Smooth muscle cell (in vitro differentiated cells): ENCODE measurements at regions not wholly inside any gene's neighbourhood (a gene's known extent, or its start where the extent isn't known, plus 50 kb on each side); places are given as distances from the start of the nearest gene placed in this dataset.

Source experiments
- DNase-seq: peaks from one replicate; lab custom pipeline; 2025; ENCODE audit not compliant: unreplicated experiment; lab: John Stamatoyannopoulos, UW
- H2AFZ ChIP-seq: fragments of 200-600 bp; sonication (generic); 2 replicates; pipeline ENCODE4 v1.6.0; 2016; ENCODE audit warnings: antibody characterized with exemption, low read depth, mild to moderate bottlenecking
- H3F3A ChIP-seq: fragments of 200-600 bp; sonication (generic); 2 replicates; pipeline ENCODE4 v1.6.0; 2017; ENCODE audit warnings: antibody characterized with exemption, low read depth
- H3K27ac ChIP-seq: fragments of 200-600 bp; sonication (generic); 2 replicates; pipeline ENCODE4 v1.5.1; 2016; ENCODE audit warnings: low read depth, mild to moderate bottlenecking
- H3K27me3 ChIP-seq: fragments of 200-600 bp; sonication (generic); 2 replicates; pipeline ENCODE4 v1.6.1; 2016; ENCODE audit warnings: low read depth, mild to moderate bottlenecking
- H3K36me3 ChIP-seq: fragments of 200-600 bp; sonication (generic); 2 replicates; pipeline ENCODE4 v1.5.1; 2016; ENCODE audit warnings: low read depth
- H3K4me1 ChIP-seq: fragments of 200-600 bp; sonication (generic); 2 replicates; pipeline ENCODE4 v1.5.1; 2016; ENCODE audit warnings: low read depth
- H3K4me2 ChIP-seq: fragments of 200-600 bp; sonication (generic); 2 replicates; pipeline ENCODE4 v1.6.0; 2016; ENCODE audit warnings: mild to moderate bottlenecking
- H3K4me3 ChIP-seq: fragments of 200-600 bp; sonication (generic); 2 replicates; pipeline ENCODE4 v1.5.1; 2016; ENCODE audit warnings: mild to moderate bottlenecking
- H3K79me2 ChIP-seq: fragments of 200-600 bp; sonication (generic); 2 replicates; pipeline ENCODE4 v1.6.0; 2016; ENCODE audit warnings: low read depth, mild to moderate bottlenecking
- H3K9ac ChIP-seq: fragments of 200-600 bp; sonication (generic); 2 replicates; pipeline ENCODE4 v1.6.0; 2016; ENCODE audit warnings: low read depth
- H3K9me3 ChIP-seq: fragments of 200-600 bp; sonication (generic); replicated peaks from 2 replicates; pipeline ENCODE4 v1.5.1; 2016; ENCODE audit warnings: low read depth
- H4K20me1 ChIP-seq: fragments of 200-600 bp; sonication (generic); 2 replicates; pipeline ENCODE4 v1.6.0; 2016; ENCODE audit warnings: low read depth
- CTCF ChIP-seq: fragments of 200-600 bp; sonication (generic); IDR thresholded peaks from 2 replicates; pipeline ENCODE4 v1.5.1; 2017; ENCODE audit warnings: borderline replicate concordance, mild to moderate bottlenecking, antibody characterized with exemption; ENCODE audit not compliant: insufficient read depth, poor library complexity, severe bottlenecking
- WGBS: methylation state at CpG from one replicate; pipeline ENCODE4 v1.1.7; 2016; ENCODE audit warnings: low lambda C conversion rate; 5-methylcytosine and 5-hydroxymethylcytosine counted together

GRCh38 chr2:145547620-145548019 is 1027.7 kb upstream of the ZEB2 start:
- Histone ChIP-seq H3K4me3 (no peak overlapping the region), H2AFZ (peak overlapping the region; percentile 63), H3K36me3 (no peaks in the 10 kb centered on the region), H3K79me2 (no peaks in the 10 kb centered on the region), H3K9me3 (no peaks in the 10 kb centered on the region), H3K27ac (no peak overlapping the region), H4K20me1 (no peaks in the 10 kb centered on the region), H3K9ac (no peak overlapping the region), H3K27me3 (no peaks in the 10 kb centered on the region), H3K4me1 (no peaks in the 10 kb centered on the region), H3F3A (no peaks in the 10 kb centered on the region), H3K4me2 (no peak overlapping the region)
- 88% methylated on average over 4 of the region's 4 CpGs for WGBS
- TF ChIP-seq CTCF, result no peak
- DNase-seq, result no peak

- H3K4me2 ChIP-seq, result no peak overlapping the region
- no peak overlapping the region for H3K27ac ChIP-seq
- no peaks in the 10 kb centered on the region for H3F3A ChIP-seq
- H3K4me3 ChIP-seq, result no peak overlapping the region
- H4K20me1 ChIP-seq, result no peaks in the 10 kb centered on the region
- H2AFZ ChIP-seq, result no peak overlapping the region
- TF ChIP-seq CTCF, result no peak
- no peaks in the 10 kb centered on the region for H3K36me3 ChIP-seq
- no peaks in the 10 kb centered on the region for H3K27me3 ChIP-seq
- no peaks in the 10 kb centered on the region for H3K79me2 ChIP-seq
- WGBS, result 93% methylated on average over 2 of the region's 2 CpGs
- H3K9me3 ChIP-seq, result no peaks in the 10 kb centered on the region
- no peak for DNase-seq
- no peak overlapping the region for H3K9ac ChIP-seq
- H3K4me1 ChIP-seq, result no peaks in the 10 kb centered on the region
Measured at GRCh38 chr2:145546091-145546490, 1026.2 kb upstream of the ZEB2 start.

GRCh38 chr2:145543856-145544255 is 1023.9 kb upstream of the ZEB2 start:
- H3K79me2 ChIP-seq, result no peaks in the 10 kb centered on the region
- H3K4me1 ChIP-seq, result no peaks in the 10 kb centered on the region
- H3K9ac ChIP-seq, result no peak overlapping the region
- TF ChIP-seq CTCF, result no peak
- no peak overlapping the region for H3K27ac ChIP-seq
- 86% methylated on average over 5 of the region's 5 CpGs for WGBS
- H3K4me2 ChIP-seq, result no peak overlapping the region
- no peak overlapping the region for H2AFZ ChIP-seq
- H4K20me1 ChIP-seq, result no peaks in the 10 kb centered on the region
- no peaks in the 10 kb centered on the region for H3K27me3 ChIP-seq
- no peak overlapping the region for H3K4me3 ChIP-seq
- H3K9me3 ChIP-seq, result no peaks in the 10 kb centered on the region
- no peak for DNase-seq
- no peaks in the 10 kb centered on the region for H3F3A ChIP-seq
- H3K36me3 ChIP-seq, result no peaks in the 10 kb centered on the region

- Histone ChIP-seq H3K9ac (no peak overlapping the region), H3K27ac (no peak overlapping the region), H4K20me1 (no peaks in the 10 kb centered on the region), H3K4me2 (no peak overlapping the region), H3K79me2 (no peaks in the 10 kb centered on the region), H3K36me3 (no peaks in the 10 kb centered on the region), H3K9me3 (no peaks in the 10 kb centered on the region), H3K4me3 (no peak overlapping the region), H2AFZ (peak overlapping the region; percentile 25), H3K27me3 (no peaks in the 10 kb centered on the region), H3K4me1 (no peaks in the 10 kb centered on the region), H3F3A (no peaks in the 10 kb centered on the region)
- WGBS, result 80% methylated on average over 2 of the region's 2 CpGs
- no peak for TF ChIP-seq CTCF
- DNase-seq, result no peak
Measured at GRCh38 chr2:145543155-145543554, 1023.2 kb upstream of the ZEB2 start.
